ENCODE measurements at regions not wholly inside any gene's neighbourhood (a gene's known extent, or its start where the extent isn't known, plus 50 kb on each side); places are given as distances from the start of the nearest gene placed in this dataset.

DNA sequence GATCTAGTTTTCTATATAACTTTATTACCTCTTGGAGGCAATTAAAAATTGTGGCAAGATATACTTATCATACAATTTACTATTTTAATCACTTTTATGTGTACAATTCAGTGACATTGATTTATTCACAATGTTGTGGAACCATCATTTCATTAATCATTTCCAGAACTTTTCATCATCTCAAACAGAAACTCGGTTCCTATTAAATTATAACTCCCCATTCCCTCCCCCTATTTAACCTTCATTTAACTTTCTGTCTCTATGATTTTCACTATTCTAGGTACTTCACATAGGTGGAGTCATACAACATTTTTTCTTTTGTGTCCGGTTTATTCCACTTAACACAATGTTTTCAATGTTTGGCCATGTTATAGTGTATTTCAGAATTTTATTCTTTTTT is 252.8 kb downstream of the REEP3 start:
- no peak for DNase-seq
- H3K9me3 ChIP-seq, result no peaks in the 10 kb centered on the region
- TF ChIP-seq, protein P1, sequence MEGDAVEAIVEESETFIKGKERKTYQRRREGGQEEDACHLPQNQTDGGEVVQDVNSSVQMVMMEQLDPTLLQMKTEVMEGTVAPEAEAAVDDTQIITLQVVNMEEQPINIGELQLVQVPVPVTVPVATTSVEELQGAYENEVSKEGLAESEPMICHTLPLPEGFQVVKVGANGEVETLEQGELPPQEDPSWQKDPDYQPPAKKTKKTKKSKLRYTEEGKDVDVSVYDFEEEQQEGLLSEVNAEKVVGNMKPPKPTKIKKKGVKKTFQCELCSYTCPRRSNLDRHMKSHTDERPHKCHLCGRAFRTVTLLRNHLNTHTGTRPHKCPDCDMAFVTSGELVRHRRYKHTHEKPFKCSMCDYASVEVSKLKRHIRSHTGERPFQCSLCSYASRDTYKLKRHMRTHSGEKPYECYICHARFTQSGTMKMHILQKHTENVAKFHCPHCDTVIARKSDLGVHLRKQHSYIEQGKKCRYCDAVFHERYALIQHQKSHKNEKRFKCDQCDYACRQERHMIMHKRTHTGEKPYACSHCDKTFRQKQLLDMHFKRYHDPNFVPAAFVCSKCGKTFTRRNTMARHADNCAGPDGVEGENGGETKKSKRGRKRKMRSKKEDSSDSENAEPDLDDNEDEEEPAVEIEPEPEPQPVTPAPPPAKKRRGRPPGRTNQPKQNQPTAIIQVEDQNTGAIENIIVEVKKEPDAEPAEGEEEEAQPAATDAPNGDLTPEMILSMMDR (IDR thresholded peaks at IDR 0.05), result no peak
- H3K4me1 ChIP-seq (ENCODE audit: low read depth), result no peaks in the 10 kb centered on the region
- intact Hi-C loops (cut with DNase I, micrococcal nuclease), result no loop called here
- no peak overlapping the region for H3K4me3 ChIP-seq
- H3K36me3 ChIP-seq (ENCODE audit: low read depth), result no peaks in the 10 kb centered on the region
- ATAC-seq, result no peak

DNA sequence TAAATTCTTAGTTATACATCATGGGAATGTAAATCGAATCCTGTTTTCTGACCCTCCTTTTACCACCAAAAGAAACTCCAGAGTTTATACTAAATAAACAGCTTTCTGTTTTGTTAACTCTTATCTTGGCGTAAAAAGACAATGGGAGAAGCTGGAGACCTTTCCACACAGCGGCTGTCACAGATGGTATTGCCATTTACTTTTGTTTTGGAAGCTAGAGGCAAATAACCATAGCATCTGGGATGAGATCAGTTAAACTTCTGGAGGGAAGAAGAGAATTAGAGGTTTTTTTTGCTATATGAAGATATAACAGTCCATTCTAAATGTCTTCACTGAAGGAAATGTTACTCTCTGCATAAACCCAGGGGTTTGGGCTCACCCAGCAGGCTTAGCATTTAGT is 258.9 kb downstream of the REEP3 start:
- no peaks in the 10 kb centered on the region for H3K4me1 ChIP-seq (ENCODE audit: low read depth)
- TF ChIP-seq, protein P1 (IDR thresholded peaks at IDR 0.05), result no peak
- H3K4me3 ChIP-seq, result no peak overlapping the region
- ATAC-seq, result no peak
- H3K9me3 ChIP-seq, result no peaks in the 10 kb centered on the region
- intact Hi-C loops (cut with DNase I, micrococcal nuclease), result no loop called here
- H3K36me3 ChIP-seq (ENCODE audit: low read depth), result no peaks in the 10 kb centered on the region
- DNase-seq, result no peak

DNA sequence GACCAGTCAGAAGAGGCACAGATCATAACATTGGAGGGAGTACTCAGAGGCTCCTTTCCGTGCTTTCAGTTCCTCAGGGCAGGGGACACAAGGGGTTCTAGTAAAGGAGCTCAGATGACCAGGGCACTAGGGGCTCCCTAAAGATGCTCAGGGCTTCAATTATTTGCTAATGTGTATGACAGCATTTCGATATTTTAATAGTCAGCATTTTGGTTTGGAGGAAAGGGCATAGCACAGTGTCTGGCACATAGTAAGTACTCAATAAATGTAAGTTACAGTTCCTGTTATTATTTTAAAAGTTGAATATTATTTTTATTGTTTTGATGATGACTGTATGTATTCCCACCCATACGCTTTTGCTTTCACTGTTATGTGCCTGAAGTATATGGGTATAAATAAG is 260.0 kb downstream of the REEP3 start:
- intact Hi-C loops (cut with DNase I, micrococcal nuclease), result no loop called here
- TF ChIP-seq, protein P1 (IDR thresholded peaks at IDR 0.05), result no peak
- no peaks in the 10 kb centered on the region for H3K9me3 ChIP-seq
- no peak for DNase-seq
- no peaks in the 10 kb centered on the region for H3K4me1 ChIP-seq (ENCODE audit: low read depth)
- H3K36me3 ChIP-seq (ENCODE audit: low read depth), result no peaks in the 10 kb centered on the region
- H3K4me3 ChIP-seq, result no peak overlapping the region
- no peak for ATAC-seq

DNA sequence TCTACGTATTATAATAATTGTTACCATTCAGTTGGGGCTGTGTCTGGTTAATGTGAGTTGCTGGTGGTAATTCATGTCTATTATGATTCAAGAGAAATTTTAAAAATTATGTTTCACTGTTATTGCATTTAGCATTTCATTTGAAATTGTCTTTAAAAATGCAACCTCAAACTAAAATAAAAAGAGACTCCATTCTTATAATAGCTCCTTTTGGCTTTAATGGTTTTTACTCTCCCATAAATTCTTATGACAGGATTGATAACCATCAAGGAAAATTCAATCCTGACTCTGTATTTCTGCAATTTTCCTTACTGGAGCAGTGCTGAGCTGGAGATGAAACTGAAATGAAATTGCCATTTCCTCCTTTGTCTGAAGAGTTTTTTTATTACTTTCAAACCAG is 262.7 kb downstream of the REEP3 start:
- Histone ChIP-seq H3K4me1 (ENCODE audit: low read depth) (no peaks in the 10 kb centered on the region), H3K36me3 (ENCODE audit: low read depth) (no peaks in the 10 kb centered on the region), H3K9me3 (no peaks in the 10 kb centered on the region), H3K4me3 (no peak overlapping the region)
- intact Hi-C loops (cut with DNase I, micrococcal nuclease), result no loop called here
- ATAC-seq (no peak), DNase-seq (no peak)
- TF ChIP-seq, protein P1 (IDR thresholded peaks at IDR 0.05), result no peak

DNA sequence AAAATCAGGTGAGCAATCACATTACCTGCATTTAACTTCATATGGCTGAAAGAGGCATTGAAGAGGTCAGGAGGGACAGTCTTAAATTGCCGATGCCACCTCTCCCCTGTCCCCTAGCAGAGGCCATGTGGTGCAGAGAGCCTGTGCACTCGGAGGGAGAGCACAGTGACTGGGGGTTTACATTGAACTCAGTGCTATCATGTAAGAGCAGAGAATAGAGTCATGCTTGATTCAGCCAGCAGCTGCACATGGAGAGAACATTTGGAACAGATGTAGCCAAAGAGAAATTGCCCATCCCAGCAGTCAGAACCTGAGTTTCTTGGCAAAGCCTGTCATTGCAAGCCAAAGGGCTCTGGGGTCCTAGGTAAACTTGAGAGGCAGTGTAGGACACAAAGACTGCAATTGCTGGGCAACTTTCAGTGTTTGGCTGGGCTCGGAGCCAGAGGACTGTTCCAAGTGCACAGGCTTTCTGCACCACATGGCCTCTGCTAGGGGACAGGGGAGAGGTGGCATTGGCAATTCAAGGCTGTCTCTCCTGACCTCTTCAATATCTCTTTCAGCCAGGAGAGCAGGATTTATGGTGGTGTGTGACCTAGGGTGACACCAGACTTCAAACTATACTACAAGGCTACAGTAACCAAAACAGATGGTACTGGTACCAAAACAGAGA is 267.1 kb downstream of the REEP3 start:
- ATAC-seq (no peak), DNase-seq (no peak)
- Histone ChIP-seq H3K4me1 (ENCODE audit: low read depth) (no peaks in the 10 kb centered on the region), H3K36me3 (ENCODE audit: low read depth) (no peaks in the 10 kb centered on the region), H3K4me3 (no peak overlapping the region), H3K9me3 (no peaks in the 10 kb centered on the region)
- intact Hi-C loops (cut with DNase I, micrococcal nuclease), result no loop called here
- TF ChIP-seq, protein P1 (IDR thresholded peaks at IDR 0.05), result no peak
